ENCODE measurements at regions not wholly inside any gene's neighbourhood (a gene's known extent, or its start where the extent isn't known, plus 50 kb on each side); places are given as distances from the start of the nearest gene placed in this dataset.

DNA sequence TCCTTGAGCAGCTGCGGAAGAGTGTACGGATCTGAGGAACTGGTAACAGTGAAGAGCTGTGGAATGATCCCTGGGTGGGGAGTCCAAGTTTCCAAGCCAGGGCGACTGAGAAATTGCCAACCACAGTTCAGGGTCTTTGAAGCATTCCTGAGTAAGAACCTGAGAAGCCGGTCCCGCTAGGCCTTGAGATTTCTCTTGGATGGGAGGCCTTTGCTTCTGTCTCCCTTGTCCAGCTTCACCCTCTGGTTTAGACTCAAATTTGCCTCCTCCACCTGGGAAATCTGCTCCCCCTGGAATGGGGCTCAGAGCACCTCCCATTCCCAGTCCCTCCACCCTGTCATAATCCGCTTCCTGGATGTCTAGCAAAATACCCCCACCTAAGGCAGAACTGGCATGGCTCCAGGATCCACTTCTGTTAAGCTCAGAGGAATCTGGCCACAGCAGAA is 127.7 kb upstream of the DLG1 start:
- H3K4me3 ChIP-seq (IDR thresholded peaks at IDR 0.05; ENCODE audit: insufficient read depth, low read depth, low read length), result no peak overlapping the region
- no peaks in the 10 kb centered on the region for H3K27me3 ChIP-seq (ENCODE audit: insufficient read depth, low read depth)
- H4K20me1 ChIP-seq (ENCODE audit: insufficient read depth), result no peaks in the 10 kb centered on the region
- TF ChIP-seq, protein P1, sequence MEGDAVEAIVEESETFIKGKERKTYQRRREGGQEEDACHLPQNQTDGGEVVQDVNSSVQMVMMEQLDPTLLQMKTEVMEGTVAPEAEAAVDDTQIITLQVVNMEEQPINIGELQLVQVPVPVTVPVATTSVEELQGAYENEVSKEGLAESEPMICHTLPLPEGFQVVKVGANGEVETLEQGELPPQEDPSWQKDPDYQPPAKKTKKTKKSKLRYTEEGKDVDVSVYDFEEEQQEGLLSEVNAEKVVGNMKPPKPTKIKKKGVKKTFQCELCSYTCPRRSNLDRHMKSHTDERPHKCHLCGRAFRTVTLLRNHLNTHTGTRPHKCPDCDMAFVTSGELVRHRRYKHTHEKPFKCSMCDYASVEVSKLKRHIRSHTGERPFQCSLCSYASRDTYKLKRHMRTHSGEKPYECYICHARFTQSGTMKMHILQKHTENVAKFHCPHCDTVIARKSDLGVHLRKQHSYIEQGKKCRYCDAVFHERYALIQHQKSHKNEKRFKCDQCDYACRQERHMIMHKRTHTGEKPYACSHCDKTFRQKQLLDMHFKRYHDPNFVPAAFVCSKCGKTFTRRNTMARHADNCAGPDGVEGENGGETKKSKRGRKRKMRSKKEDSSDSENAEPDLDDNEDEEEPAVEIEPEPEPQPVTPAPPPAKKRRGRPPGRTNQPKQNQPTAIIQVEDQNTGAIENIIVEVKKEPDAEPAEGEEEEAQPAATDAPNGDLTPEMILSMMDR (conservative IDR thresholded peaks at IDR 0.05; ENCODE audit: low read depth, low read length), result no peak
- H3K4me1 ChIP-seq (ENCODE audit: low read depth, poor library complexity, severe bottlenecking), result no peaks in the 10 kb centered on the region
- H3K27ac ChIP-seq, result no peak overlapping the region
- no peaks in the 10 kb centered on the region for H3K36me3 ChIP-seq (ENCODE audit: insufficient read depth)
- no peak overlapping the region for H3K4me2 ChIP-seq
- no peak overlapping the region for H2AFZ ChIP-seq (ENCODE audit: low read depth)
- H3K9ac ChIP-seq, result no peak overlapping the region
- no peaks in the 10 kb centered on the region for H3K79me2 ChIP-seq (ENCODE audit: insufficient read depth, low read depth)

DNA sequence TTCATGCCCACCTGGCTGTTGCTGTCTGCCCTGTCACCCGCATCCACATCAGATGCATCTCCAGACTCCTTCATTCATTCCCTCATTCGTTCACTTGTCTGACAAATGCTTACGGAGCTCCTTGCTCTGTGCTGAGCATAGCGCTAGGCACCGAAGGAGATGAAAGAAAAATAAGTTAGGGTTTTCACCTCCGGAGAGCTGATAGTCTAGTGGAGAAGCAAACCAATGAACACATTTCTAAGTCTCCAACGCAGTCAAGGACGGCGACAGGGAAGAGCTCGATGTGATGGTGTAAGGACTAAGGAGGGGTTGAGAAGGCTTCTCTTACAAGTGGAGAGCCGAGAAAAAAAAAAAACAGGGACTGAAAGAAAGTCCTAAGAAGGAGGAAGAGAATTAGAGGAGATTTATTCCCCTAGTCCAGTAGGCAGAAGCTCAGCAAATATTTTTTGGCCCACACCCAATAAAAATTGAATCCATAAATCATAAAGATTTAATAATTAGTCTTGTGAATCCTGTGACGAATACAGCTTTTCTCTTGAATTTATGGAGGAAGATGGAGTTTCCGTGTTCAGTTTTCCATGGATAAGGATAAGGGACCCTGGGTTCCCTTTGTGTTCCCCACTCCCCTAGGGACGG is 127.2 kb upstream of the DLG1 start:
- no peaks in the 10 kb centered on the region for H3K4me1 ChIP-seq (ENCODE audit: low read depth, poor library complexity, severe bottlenecking)
- TF ChIP-seq, protein P1 (conservative IDR thresholded peaks at IDR 0.05; ENCODE audit: low read depth, low read length), result no peak
- no peak overlapping the region for H3K27ac ChIP-seq
- no peaks in the 10 kb centered on the region for H3K27me3 ChIP-seq (ENCODE audit: insufficient read depth, low read depth)
- no peaks in the 10 kb centered on the region for H3K36me3 ChIP-seq (ENCODE audit: insufficient read depth)
- H2AFZ ChIP-seq (ENCODE audit: low read depth), result no peak overlapping the region
- H3K79me2 ChIP-seq (ENCODE audit: insufficient read depth, low read depth), result no peaks in the 10 kb centered on the region
- H3K9ac ChIP-seq, result no peak overlapping the region
- no peak overlapping the region for H3K4me3 ChIP-seq (IDR thresholded peaks at IDR 0.05; ENCODE audit: insufficient read depth, low read depth, low read length)
- no peak overlapping the region for H3K4me2 ChIP-seq
- H4K20me1 ChIP-seq (ENCODE audit: insufficient read depth), result no peaks in the 10 kb centered on the region

DNA sequence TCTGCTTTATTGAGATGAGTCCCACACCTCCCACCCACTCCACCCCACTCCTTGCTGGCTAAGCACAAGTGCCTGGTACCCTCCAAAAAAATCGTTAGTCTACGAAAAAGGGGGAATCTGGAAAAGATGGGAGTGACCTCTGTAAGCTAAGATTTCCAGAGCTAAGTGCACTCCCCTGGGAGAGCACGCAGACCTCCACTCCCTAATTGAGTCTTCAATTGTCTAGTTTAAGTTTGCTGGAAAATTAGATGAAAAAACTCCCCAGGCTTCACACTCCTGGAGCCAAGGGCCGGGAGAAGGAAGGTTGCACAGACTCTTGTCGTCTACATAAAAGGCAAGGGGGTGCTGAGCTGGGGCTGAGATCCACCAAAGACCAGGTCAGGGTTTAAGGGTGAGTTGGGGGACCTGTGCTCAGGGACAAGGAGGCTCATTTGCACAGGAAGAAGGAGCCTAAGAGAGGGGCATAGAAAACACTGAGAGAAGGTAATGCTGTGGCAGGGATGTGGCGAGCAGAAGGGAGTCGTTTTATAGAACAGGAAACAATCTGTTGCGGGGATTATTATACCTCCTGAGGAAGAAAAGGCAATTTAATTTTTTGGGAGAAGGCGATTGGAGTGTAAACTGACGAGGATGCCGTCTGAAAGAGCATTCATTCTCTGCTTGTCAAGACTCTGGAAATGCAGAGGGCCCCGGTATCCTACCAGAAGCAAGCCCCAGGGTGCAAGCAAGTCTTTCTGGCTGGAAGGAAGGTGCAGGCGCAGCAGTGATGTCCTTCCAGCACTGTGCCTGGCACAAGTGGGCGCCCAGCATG is 126.5 kb upstream of the DLG1 start:
- Histone ChIP-seq H3K27ac (no peak overlapping the region), H3K4me1 (ENCODE audit: low read depth, poor library complexity, severe bottlenecking) (no peaks in the 10 kb centered on the region)
- TF ChIP-seq, protein P1 (conservative IDR thresholded peaks at IDR 0.05; ENCODE audit: low read depth, low read length), result no peak

DNA sequence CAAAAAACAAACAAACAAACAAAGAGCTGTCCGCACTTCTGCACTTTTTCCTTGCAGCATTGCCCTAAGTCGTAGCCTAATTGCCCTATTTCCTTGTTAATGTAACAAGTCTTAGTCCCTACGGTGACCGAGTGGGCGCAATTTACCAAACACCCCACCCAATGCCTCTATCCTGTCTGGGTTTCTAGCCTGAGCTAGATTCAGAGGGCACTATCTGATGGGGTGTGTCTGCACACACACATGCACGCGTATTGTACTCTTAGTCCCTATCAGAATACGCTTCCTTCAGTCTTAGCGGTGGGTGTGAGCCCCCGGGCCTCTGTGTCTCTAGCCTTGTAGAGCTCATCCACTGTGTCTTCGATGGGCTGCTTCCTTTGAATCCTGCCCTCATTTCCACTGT is 125.9 kb upstream of the DLG1 start:
- H3K4me1 ChIP-seq (ENCODE audit: low read depth, poor library complexity, severe bottlenecking), result no peaks in the 10 kb centered on the region
- no peaks in the 10 kb centered on the region for H4K20me1 ChIP-seq (ENCODE audit: insufficient read depth)
- H2AFZ ChIP-seq (ENCODE audit: low read depth), result no peak overlapping the region
- no peak overlapping the region for H3K4me3 ChIP-seq (IDR thresholded peaks at IDR 0.05; ENCODE audit: insufficient read depth, low read depth, low read length)
- no peak overlapping the region for H3K27ac ChIP-seq
- H3K36me3 ChIP-seq (ENCODE audit: insufficient read depth), result no peaks in the 10 kb centered on the region
- no peaks in the 10 kb centered on the region for H3K27me3 ChIP-seq (ENCODE audit: insufficient read depth, low read depth)
- no peaks in the 10 kb centered on the region for H3K79me2 ChIP-seq (ENCODE audit: insufficient read depth, low read depth)
- no peak overlapping the region for H3K9ac ChIP-seq
- TF ChIP-seq, protein P1 (conservative IDR thresholded peaks at IDR 0.05; ENCODE audit: low read depth, low read length), result no peak
- no peak overlapping the region for H3K4me2 ChIP-seq

More for the DNA sequence above, 126.5 kb upstream of the DLG1 start:
- Histone ChIP-seq H2AFZ (ENCODE audit: low read depth) (no peak overlapping the region), H3K36me3 (ENCODE audit: insufficient read depth) (no peaks in the 10 kb centered on the region), H3K4me3 (IDR thresholded peaks at IDR 0.05; ENCODE audit: insufficient read depth, low read depth, low read length) (no peak overlapping the region), H3K4me2 (no peak overlapping the region), H3K27me3 (ENCODE audit: insufficient read depth, low read depth) (no peaks in the 10 kb centered on the region), H3K9ac (no peak overlapping the region), H4K20me1 (ENCODE audit: insufficient read depth) (no peaks in the 10 kb centered on the region), H3K79me2 (ENCODE audit: insufficient read depth, low read depth) (no peaks in the 10 kb centered on the region)

Data from KMS-11 (cell line).